Ovary (tissue), 3 donors: ENCODE measurements at regions not wholly inside any gene's neighbourhood (a gene's known extent, or its start where the extent isn't known, plus 50 kb on each side); places are given as distances from the start of the nearest gene placed in this dataset.

Experiments
- CTCF ChIP-seq, 3 donors: fragments of 450-650 bp in 2 of 3; fragments of 200-600 bp in 1 of 3; IDR thresholded peaks; one replicate each; pipeline versions ENCODE4 v1.5.1 to v1.8.0; 2016 to 2022; ENCODE audit warnings: antibody characterized with exemption in 3 of 3, mild to moderate bottlenecking in 1 of 3
- EP300 ChIP-seq: sonication (generic); formaldehyde crosslinking; IDR thresholded peaks from one replicate; pipeline ENCODE4 v1.6.1; 2017; ENCODE audit warnings: antibody characterized with exemption
- POLR2A ChIP-seq: fragments of 450-650 bp; IDR thresholded peaks from one replicate; pipeline ENCODE4 v1.6.1; 2017; ENCODE audit warnings: antibody characterized with exemption, mild to moderate bottlenecking, moderate library complexity
- donor health status: DM: no; HTN: no; CAD: no.

GRCh38 chr2:62410926-62411456 is 95.0 kb downstream of the TMEM17 start:
- TF ChIP-seq POLR2A (no peak), EP300 (no peak), CTCF (IDR thresholded peaks at IDR 0.05) (no peak)
